GM12878 (cell line): ENCODE measurements at regions not wholly inside any gene's neighbourhood (a gene's known extent, or its start where the extent isn't known, plus 50 kb on each side); places are given as distances from the start of the nearest gene placed in this dataset.

Source experiments
- ATAC-seq: fragments of 200-7000 bp; cut with Tn5 transposase; 3 replicates; pipeline ENCODE4 v1.9.1; 2020; ENCODE audit warnings: mild to moderate bottlenecking, moderate library complexity
- BruUV-seq: library from RNA; stranded (reverse); fragments of 400-500 nt; replicated peaks from 2 replicates; lab custom pipeline; 2021; lab: Mats Ljungman, UMichigan
- CTCF ChIA-PET: fragments of 300-600 bp; sonication (Branson Sonifier 250); formaldehyde crosslinking; extraction: SDS; loops from one replicate; lab custom pipeline; 2021; ENCODE audit warnings: inconsistent platforms; lab: Yijun Ruan, JAX
- POLR2A ChIA-PET: fragments of 350-600 bp; formaldehyde crosslinking; extraction: SDS; loops from one replicate; lab custom pipeline; 2021; ENCODE audit warnings: inconsistent platforms; lab: Charles Lee
- RAD21 ChIA-PET: fragments of 300-600 bp; sonication (Branson Sonifier 250); formaldehyde crosslinking; loops from one replicate; lab custom pipeline; 2023; ENCODE audit warnings: antibody characterized with exemption; ENCODE audit not compliant: unreplicated experiment; lab: Charles Lee
- SMC1A ChIA-PET: fragments of 300-600 bp; sonication (Branson Sonifier 250); formaldehyde crosslinking; loops from one replicate; lab custom pipeline; 2023; ENCODE audit not compliant: unreplicated experiment, uncharacterized antibody; lab: Charles Lee
- DNase-seq: peaks from one replicate; pipeline ENCODE4 v3.0.0-alpha.2; 2011; ENCODE audit warnings: low read depth, low spot score
- FAIRE-seq: peaks from 3 replicates; lab custom pipeline; 2011; peaks lifted over from hg19 to GRCh38; lab: Jason Lieb, UNC
- H2AFZ ChIP-seq: 2 replicates; pipeline ENCODE4 v1.6.0; 2011; ENCODE audit warnings: low read depth, low read length, control low read depth; ENCODE audit not compliant: control insufficient read depth
- H3K27ac ChIP-seq: 2 replicates; pipeline ENCODE4 v1.5.1; 2011; ENCODE audit warnings: control low read depth; ENCODE audit not compliant: control insufficient read depth, insufficient read depth
- H3K27me3 ChIP-seq, 2 experiments: replicated peaks in 1 of 2; 2 replicates each; pipeline versions ENCODE4 v1.6.0 to v1.6.1; 2011; ENCODE audit warnings: low read length in 1 of 2; ENCODE audit not compliant: control insufficient read depth in 2 of 2, insufficient read depth in 2 of 2
- H3K36me3 ChIP-seq, 2 experiments: 2 replicates each; pipeline ENCODE4 v1.5.1; 2011; ENCODE audit warnings: low read length in 1 of 2; ENCODE audit not compliant: control insufficient read depth in 2 of 2, insufficient read depth in 2 of 2
- H3K4me1 ChIP-seq: 2 replicates; pipeline ENCODE4 v1.6.1; 2011; ENCODE audit warnings: mild to moderate bottlenecking, low read length, moderate library complexity, mixed read lengths; ENCODE audit not compliant: control insufficient read depth, insufficient read depth
- H3K4me2 ChIP-seq: 2 replicates; pipeline ENCODE4 v1.6.0; 2011; ENCODE audit warnings: control low read depth; ENCODE audit not compliant: control insufficient read depth, insufficient read depth
- H3K4me3 ChIP-seq: fragments of 200-600 bp; sonication (generic); 2 replicates; pipeline ENCODE4 v1.5.1; 2016
- H3K79me2 ChIP-seq: 2 replicates; pipeline ENCODE4 v1.6.0; 2011; ENCODE audit warnings: low read length; ENCODE audit not compliant: control insufficient read depth, insufficient read depth
- H3K9ac ChIP-seq: 2 replicates; pipeline ENCODE4 v1.8.0; 2011; ENCODE audit warnings: low read length, control low read depth, mixed read lengths; ENCODE audit not compliant: control insufficient read depth, insufficient read depth
- H3K9me3 ChIP-seq: replicated peaks from 3 replicates; pipeline ENCODE4 v1.5.1; 2011; ENCODE audit warnings: mild to moderate bottlenecking, low read length; ENCODE audit not compliant: control insufficient read depth, insufficient read depth
- H4K20me1 ChIP-seq: 2 replicates; pipeline ENCODE4 v1.6.0; 2011; ENCODE audit not compliant: control insufficient read depth, insufficient read depth
- CHD4 ChIP-seq: fragments of 200-600 bp; sonication (generic); IDR thresholded peaks from 2 replicates; pipeline ENCODE4 v1.6.1; 2016; ENCODE audit warnings: mild to moderate bottlenecking
- EZH2 ChIP-seq: IDR thresholded peaks from 2 replicates; pipeline ENCODE4 v1.6.1; 2012; ENCODE audit warnings: low read depth, mild to moderate bottlenecking, control low read depth, inconsistent platforms, low read length, borderline replicate concordance; ENCODE audit not compliant: control insufficient read depth
- HDAC2 ChIP-seq: fragments of 200-600 bp; sonication (generic); IDR thresholded peaks from 2 replicates; pipeline ENCODE4 v1.6.1; 2017
- JUNB ChIP-seq: IDR thresholded peaks from 2 replicates; pipeline ENCODE4 v1.6.1; 2016; ENCODE audit warnings: antibody characterized with exemption, mild to moderate bottlenecking
- KLF5 ChIP-seq: fragments of 450-650 bp; IDR thresholded peaks from 2 replicates; pipeline ENCODE4 v1.6.1; 2014; ENCODE audit warnings: mild to moderate bottlenecking; ENCODE audit not compliant: partially characterized antibody
- RELB ChIP-seq: fragments of 450-650 bp; IDR thresholded peaks from 2 replicates; pipeline ENCODE4 v1.6.1; 2017; ENCODE audit warnings: low read depth, mild to moderate bottlenecking, moderate library complexity
- ZBTB4 ChIP-seq: fragments of 450-650 bp; formaldehyde crosslinking; IDR thresholded peaks from 2 replicates; pipeline ENCODE4 v1.4.0; 2022; ENCODE audit warnings: mild to moderate bottlenecking, moderate library complexity
- WGBS: methylation state at CpG from one replicate; pipeline ENCODE4 v1.1.6; 2016; ENCODE audit warnings: low lambda C conversion rate; ENCODE audit not compliant: insufficient replicate concordance, insufficient coverage; ENCODE audit errors: missing lambda C conversion rate; 5-methylcytosine and 5-hydroxymethylcytosine counted together
- in situ Hi-C: fragments of 300-500 bp; cut with MboI; formaldehyde crosslinking; loops from 9 replicates; pipeline ENCODE4 v1.14.3; 2018; ENCODE audit warnings: mixed read lengths
- intact Hi-C: fragments of 100-400 bp; cut with micrococcal nuclease; formaldehyde crosslinking; loops from one replicate; pipeline ENCODE4 v1.14.2; 2022; ENCODE audit not compliant: unreplicated experiment

GRCh38 chr5:56612353-56612752 lies 203.0 kb upstream of the MAP3K1 start:
- intact Hi-C loops: no loop called here

GRCh38 chr5:56610093-56610698 lies 205.2 kb upstream of the MAP3K1 start:
- Histone ChIP-seq H3K9ac (no peak overlapping the region), H3K4me3 (no peak overlapping the region), H2AFZ (no peak overlapping the region), H3K27ac (no peak overlapping the region), H3K4me1 (no peaks in the 10 kb centered on the region; the same call in 1 of the 2 replicates), H3K27me3 (no peaks in the 10 kb centered on the region), H3K9me3 (no peaks in the 10 kb centered on the region; the same call in 2 of the 3 replicates)
- ChIA-PET CTCF (no interaction called here), POLR2A (no interaction called here), SMC1A (no interaction called here), RAD21 (no interaction called here)
- no TSS peak for BruUV-seq
- ATAC-seq (peak; percentile 29; the same call in 1 of the 3 replicates), FAIRE-seq (no peak), DNase-seq (no peak)
- intact Hi-C loops: no loop called here
- TF ChIP-seq JUNB (peak; percentile 72), CHD4 (no peak), RELB (no peak), ZBTB4 (CRISPR knock-in tag) (no peak)
- TF ChIP-seq, all 136 proteins: peak for 1
- 56% methylated on average over 4 of the region's 4 CpGs for WGBS
- Histone ChIP-seq H4K20me1 (no peaks in the 10 kb centered on the region), H3K79me2 (no peaks in the 10 kb centered on the region), H3K4me2 (no peak overlapping the region), H3K36me3 (no peaks in the 10 kb centered on the region)
- in situ Hi-C loops: no loop called here

More at GRCh38 chr5:56612353-56612752, 203.0 kb upstream of the MAP3K1 start:
- POLR2A ChIA-PET: interaction anchor here (0.7 kb wide), 1 partner anchor 23 kb away, joined by 3 read pairs; no protein-coding TSS in a partner anchor
- H3K36me3 ChIP-seq: no peaks in the 10 kb centered on the region
- WGBS: 55% methylated on average over 2 of the region's 2 CpGs
- ATAC-seq (no peak), FAIRE-seq (no peak), DNase-seq (no peak)
- H3K27ac ChIP-seq: no peak overlapping the region
- H3K4me2 ChIP-seq: no peak overlapping the region
- RAD21 ChIA-PET: no interaction called here
- in situ Hi-C loops: no loop called here
- BruUV-seq: no TSS peak
- H3K4me3 ChIP-seq: no peak overlapping the region
- H3K9me3 ChIP-seq: no peaks in the 10 kb centered on the region; the same call in 1 of the 3 replicates
- no peaks in the 10 kb centered on the region for H3K27me3 ChIP-seq
- no peaks in the 10 kb centered on the region for H4K20me1 ChIP-seq
- SMC1A ChIA-PET: no interaction called here
- H3K79me2 ChIP-seq: no peaks in the 10 kb centered on the region
- H3K9ac ChIP-seq: no peak overlapping the region
- CTCF ChIA-PET: no interaction called here
- H3K4me1 ChIP-seq: no peaks in the 10 kb centered on the region; the same call in 1 of the 2 replicates
- no peak overlapping the region for H2AFZ ChIP-seq
- TF ChIP-seq HDAC2: no peak
- no peak for TF ChIP-seq EZH2
- TF ChIP-seq KLF5: no peak
- TF ChIP-seq, all 136 proteins: peak for 0
